ENCODE measurements at regions not wholly inside any gene's neighbourhood (a gene's known extent, or its start where the extent isn't known, plus 50 kb on each side); places are given as distances from the start of the nearest gene placed in this dataset.

DNA sequence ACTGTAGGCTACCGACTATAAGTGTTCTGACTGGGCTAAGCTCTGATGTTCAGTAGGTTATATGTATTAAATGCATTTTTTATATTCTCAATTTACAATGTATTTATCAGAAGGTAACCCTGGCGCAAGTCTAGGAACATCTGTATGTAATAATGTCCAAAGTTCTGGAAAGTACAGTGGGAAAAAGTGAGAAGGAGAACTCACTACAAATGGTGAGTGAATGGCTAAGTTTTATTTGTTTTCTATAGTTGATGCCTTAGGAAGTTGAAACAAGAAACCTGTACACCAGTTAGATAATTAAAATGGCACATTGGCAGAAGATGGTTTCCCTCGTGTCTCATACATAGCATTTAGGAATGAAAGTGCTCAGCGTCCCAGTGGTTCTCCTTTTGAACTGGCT lies 333.4 kb upstream of the THRB start:
- H2AFZ ChIP-seq (ENCODE audit: low read depth, low read length): no peak overlapping the region
- no peak overlapping the region for H3K9ac ChIP-seq (ENCODE audit: low read length)
- H3K9me3 ChIP-seq (ENCODE audit: low read length): no peaks in the 10 kb centered on the region
- H3K4me3 ChIP-seq (ENCODE audit: low read length): no peak overlapping the region
- H3K27ac ChIP-seq (ENCODE audit: low read length): no peak overlapping the region
- no peaks in the 10 kb centered on the region for H3K36me3 ChIP-seq (ENCODE audit: insufficient read depth, low read length)
- H3K9me2 ChIP-seq (ENCODE audit: insufficient read depth, low read length): no peaks in the 10 kb centered on the region
- no peaks in the 10 kb centered on the region for H3K79me2 ChIP-seq (replicated peaks; ENCODE audit: insufficient read depth, low read length)
- TF ChIP-seq POLR2AphosphoS5 (IDR thresholded peaks at IDR 0.05): no peak
- no peak for TF ChIP-seq EP300 (conservative IDR thresholded peaks at IDR 0.05; ENCODE audit: poor library complexity, severe bottlenecking)
- TF ChIP-seq, protein P1, sequence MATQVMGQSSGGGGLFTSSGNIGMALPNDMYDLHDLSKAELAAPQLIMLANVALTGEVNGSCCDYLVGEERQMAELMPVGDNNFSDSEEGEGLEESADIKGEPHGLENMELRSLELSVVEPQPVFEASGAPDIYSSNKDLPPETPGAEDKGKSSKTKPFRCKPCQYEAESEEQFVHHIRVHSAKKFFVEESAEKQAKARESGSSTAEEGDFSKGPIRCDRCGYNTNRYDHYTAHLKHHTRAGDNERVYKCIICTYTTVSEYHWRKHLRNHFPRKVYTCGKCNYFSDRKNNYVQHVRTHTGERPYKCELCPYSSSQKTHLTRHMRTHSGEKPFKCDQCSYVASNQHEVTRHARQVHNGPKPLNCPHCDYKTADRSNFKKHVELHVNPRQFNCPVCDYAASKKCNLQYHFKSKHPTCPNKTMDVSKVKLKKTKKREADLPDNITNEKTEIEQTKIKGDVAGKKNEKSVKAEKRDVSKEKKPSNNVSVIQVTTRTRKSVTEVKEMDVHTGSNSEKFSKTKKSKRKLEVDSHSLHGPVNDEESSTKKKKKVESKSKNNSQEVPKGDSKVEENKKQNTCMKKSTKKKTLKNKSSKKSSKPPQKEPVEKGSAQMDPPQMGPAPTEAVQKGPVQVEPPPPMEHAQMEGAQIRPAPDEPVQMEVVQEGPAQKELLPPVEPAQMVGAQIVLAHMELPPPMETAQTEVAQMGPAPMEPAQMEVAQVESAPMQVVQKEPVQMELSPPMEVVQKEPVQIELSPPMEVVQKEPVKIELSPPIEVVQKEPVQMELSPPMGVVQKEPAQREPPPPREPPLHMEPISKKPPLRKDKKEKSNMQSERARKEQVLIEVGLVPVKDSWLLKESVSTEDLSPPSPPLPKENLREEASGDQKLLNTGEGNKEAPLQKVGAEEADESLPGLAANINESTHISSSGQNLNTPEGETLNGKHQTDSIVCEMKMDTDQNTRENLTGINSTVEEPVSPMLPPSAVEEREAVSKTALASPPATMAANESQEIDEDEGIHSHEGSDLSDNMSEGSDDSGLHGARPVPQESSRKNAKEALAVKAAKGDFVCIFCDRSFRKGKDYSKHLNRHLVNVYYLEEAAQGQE (IDR thresholded peaks at IDR 0.05; ENCODE audit: borderline replicate concordance): no peak
- TF ChIP-seq, protein P2, sequence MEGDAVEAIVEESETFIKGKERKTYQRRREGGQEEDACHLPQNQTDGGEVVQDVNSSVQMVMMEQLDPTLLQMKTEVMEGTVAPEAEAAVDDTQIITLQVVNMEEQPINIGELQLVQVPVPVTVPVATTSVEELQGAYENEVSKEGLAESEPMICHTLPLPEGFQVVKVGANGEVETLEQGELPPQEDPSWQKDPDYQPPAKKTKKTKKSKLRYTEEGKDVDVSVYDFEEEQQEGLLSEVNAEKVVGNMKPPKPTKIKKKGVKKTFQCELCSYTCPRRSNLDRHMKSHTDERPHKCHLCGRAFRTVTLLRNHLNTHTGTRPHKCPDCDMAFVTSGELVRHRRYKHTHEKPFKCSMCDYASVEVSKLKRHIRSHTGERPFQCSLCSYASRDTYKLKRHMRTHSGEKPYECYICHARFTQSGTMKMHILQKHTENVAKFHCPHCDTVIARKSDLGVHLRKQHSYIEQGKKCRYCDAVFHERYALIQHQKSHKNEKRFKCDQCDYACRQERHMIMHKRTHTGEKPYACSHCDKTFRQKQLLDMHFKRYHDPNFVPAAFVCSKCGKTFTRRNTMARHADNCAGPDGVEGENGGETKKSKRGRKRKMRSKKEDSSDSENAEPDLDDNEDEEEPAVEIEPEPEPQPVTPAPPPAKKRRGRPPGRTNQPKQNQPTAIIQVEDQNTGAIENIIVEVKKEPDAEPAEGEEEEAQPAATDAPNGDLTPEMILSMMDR (IDR thresholded peaks at IDR 0.05; ENCODE audit: poor library complexity, severe bottlenecking): no peak
- no peak for TF ChIP-seq EZH2 (IDR thresholded peaks at IDR 0.05; ENCODE audit: borderline replicate concordance, insufficient read depth, low read length, poor library complexity, severe bottlenecking)
- no peak for TF ChIP-seq RAD21 (conservative IDR thresholded peaks at IDR 0.05)
- TF ChIP-seq TAF1 (IDR thresholded peaks at IDR 0.05; ENCODE audit: low read depth): no peak
- no peak for TF ChIP-seq MXI1 (conservative IDR thresholded peaks at IDR 0.05; ENCODE audit: poor library complexity, severe bottlenecking)
- TF ChIP-seq SMC3 (conservative IDR thresholded peaks at IDR 0.05; ENCODE audit: poor library complexity): no peak
- H3F3A ChIP-seq (ENCODE audit: insufficient read depth, low read length, poor library complexity, severe bottlenecking): no peaks in the 10 kb centered on the region
- H3K27me3 ChIP-seq (ENCODE audit: insufficient read depth, low read depth, low read length): peaks cover 22% of the 10 kb centered on the region
- no peak overlapping the region for H3K4me2 ChIP-seq (ENCODE audit: low read length)
- no peaks in the 10 kb centered on the region for H4K20me1 ChIP-seq (ENCODE audit: insufficient read depth)

DNA sequence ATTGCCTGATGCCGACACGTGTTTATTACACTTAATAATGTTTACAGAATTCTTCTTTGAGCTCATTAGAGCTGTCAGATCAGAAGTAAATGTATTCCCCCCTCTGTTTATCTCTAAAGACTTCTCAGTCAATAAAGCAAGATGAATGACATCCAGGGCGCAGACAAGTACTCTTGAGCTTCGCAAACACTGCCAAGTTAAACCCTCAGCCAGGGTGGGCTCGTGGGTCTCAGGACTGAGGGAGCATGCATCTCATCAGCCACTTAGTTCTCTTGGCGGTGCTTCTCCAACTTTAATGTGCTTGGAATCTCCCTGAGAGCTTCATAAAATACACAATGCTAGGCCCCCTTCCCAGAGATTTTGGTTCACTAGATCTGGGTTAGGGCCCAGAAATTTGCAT lies 333.9 kb upstream of the THRB start:
- peak overlapping the region; percentile 83 for H3K4me3 ChIP-seq (ENCODE audit: low read length)
- peaks cover 22% of the 10 kb centered on the region for H3K27me3 ChIP-seq (ENCODE audit: insufficient read depth, low read depth, low read length)
- no peaks in the 10 kb centered on the region for H3K9me3 ChIP-seq (ENCODE audit: low read length)
- peak overlapping the region; percentile 71 for H3K9ac ChIP-seq (ENCODE audit: low read length)
- no peaks in the 10 kb centered on the region for H3K36me3 ChIP-seq (ENCODE audit: insufficient read depth, low read length)
- H3K4me2 ChIP-seq (ENCODE audit: low read length): no peak overlapping the region
- no peaks in the 10 kb centered on the region for H3K9me2 ChIP-seq (ENCODE audit: insufficient read depth, low read length)
- no peaks in the 10 kb centered on the region for H3K79me2 ChIP-seq (replicated peaks; ENCODE audit: insufficient read depth, low read length)
- H4K20me1 ChIP-seq (ENCODE audit: insufficient read depth): no peaks in the 10 kb centered on the region
- no peak overlapping the region for H3K27ac ChIP-seq (ENCODE audit: low read length)
- H3F3A ChIP-seq (ENCODE audit: insufficient read depth, low read length, poor library complexity, severe bottlenecking): no peaks in the 10 kb centered on the region
- H2AFZ ChIP-seq (ENCODE audit: low read depth, low read length): no peak overlapping the region
- TF ChIP-seq SMC3 (conservative IDR thresholded peaks at IDR 0.05; ENCODE audit: poor library complexity): no peak
- TF ChIP-seq MXI1 (conservative IDR thresholded peaks at IDR 0.05; ENCODE audit: poor library complexity, severe bottlenecking): no peak
- no peak for TF ChIP-seq EP300 (conservative IDR thresholded peaks at IDR 0.05; ENCODE audit: poor library complexity, severe bottlenecking)
- no peak for TF ChIP-seq RAD21 (conservative IDR thresholded peaks at IDR 0.05)
- no peak for TF ChIP-seq POLR2AphosphoS5 (IDR thresholded peaks at IDR 0.05)
- TF ChIP-seq, protein P1 (IDR thresholded peaks at IDR 0.05; ENCODE audit: borderline replicate concordance): no peak
